Upper lobe of left lung (tissue), 4 donors: ENCODE measurements at regions not wholly inside any gene's neighbourhood (a gene's known extent, or its start where the extent isn't known, plus 50 kb on each side); places are given as distances from the start of the nearest gene placed in this dataset.

ENCODE experiments used
- CTCF ChIP-seq, 6 experiments: fragments of 450-650 bp in 4 of 6; fragments of 200-600 bp in 2 of 6; sonication (generic) in 2 of 6; IDR thresholded peaks; one replicate each; pipeline ENCODE4 v1.5.1; 2016 to 2019; ENCODE audit warnings: antibody characterized with exemption in 6 of 6
- POLR2A ChIP-seq, 4 donors: fragments of 450-650 bp; IDR thresholded peaks; one replicate each; pipeline ENCODE4 v1.5.1; 2016 to 2017; ENCODE audit warnings: antibody characterized with exemption in 4 of 4, mild to moderate bottlenecking in 2 of 4

DNA sequence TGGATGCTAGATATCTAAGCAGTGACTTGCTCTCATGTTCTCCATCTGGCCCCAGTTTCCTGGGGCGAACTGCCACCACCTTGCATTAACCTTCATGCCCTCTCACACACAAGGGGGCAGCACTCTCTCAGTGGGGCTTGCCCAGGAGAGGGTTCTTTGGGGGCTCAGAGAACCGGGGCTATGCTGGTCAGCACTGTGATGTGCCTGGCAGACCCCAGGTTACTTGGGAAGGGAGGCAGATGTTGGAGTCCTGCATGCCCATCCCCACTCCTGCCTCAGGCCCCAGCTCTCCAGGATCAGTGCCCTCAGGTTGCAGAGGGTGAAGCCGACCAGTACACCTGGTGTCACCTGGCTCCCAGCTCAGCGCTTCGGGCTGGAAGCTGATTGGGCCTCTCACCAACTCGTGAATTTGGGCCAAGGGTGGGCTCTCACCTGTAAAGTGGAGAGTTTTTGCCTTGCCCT, 396.2 kb upstream of the HS6ST1 start:
- TF ChIP-seq CTCF (IDR thresholded peaks at IDR 0.05), result no peak
- TF ChIP-seq POLR2A (IDR thresholded peaks at IDR 0.05), result no peak
